Esophagus squamous epithelium (tissue), 5 donors: ENCODE measurements at regions not wholly inside any gene's neighbourhood (a gene's known extent, or its start where the extent isn't known, plus 50 kb on each side); places are given as distances from the start of the nearest gene placed in this dataset.
"Not testable (repeated sequence)": the region's sequence is repeated elsewhere in the genome, so short reads cannot be mapped to it uniquely, and the experiment has no call there.

Source experiments
- DNase-seq: peaks from one replicate; lab custom pipeline; 2025; lab: John Stamatoyannopoulos, UW
- H3K27ac ChIP-seq, 4 donors: fragments of 200-600 bp; sonication (generic); one replicate each; pipeline ENCODE4 v1.5.1; 2016 to 2019; ENCODE audit warnings: mild to moderate bottlenecking in 1 of 4
- H3K27me3 ChIP-seq, 4 donors: fragments of 200-600 bp; sonication (generic); 1 replicate in 3 of 4; 2 replicates in 1 of 4; pipeline versions ENCODE4 v1.5.1 to v1.6.0; 2017 to 2021; ENCODE audit warnings: antibody characterized with exemption in 1 of 4
- H3K36me3 ChIP-seq, 3 donors: fragments of 200-600 bp; sonication (generic); one replicate each; pipeline ENCODE4 v1.5.1; 2016 to 2019
- H3K4me1 ChIP-seq, 3 donors: fragments of 200-600 bp; sonication (generic); one replicate each; pipeline ENCODE4 v1.5.1; 2017 to 2019
- H3K4me3 ChIP-seq, 4 donors: fragments of 200-600 bp; sonication (generic); 1 replicate in 3 of 4; 2 replicates in 1 of 4; pipeline ENCODE4 v1.5.1; 2016 to 2019; ENCODE audit warnings: mild to moderate bottlenecking in 2 of 4, moderate library complexity in 1 of 4
- H3K9me3 ChIP-seq, 3 donors: fragments of 200-600 bp; sonication (generic); one replicate each; pipeline ENCODE4 v1.5.1; 2016 to 2019
- POLR2A ChIP-seq, 4 donors: fragments of 450-650 bp; IDR thresholded peaks; one replicate each; pipeline ENCODE4 v1.6.1; 2017; ENCODE audit warnings: antibody characterized with exemption in 4 of 4, mild to moderate bottlenecking in 4 of 4, moderate library complexity in 3 of 4
- WGBS, 2 donors: methylation state at CpG; one replicate each; pipeline ENCODE4 v1.1.5; 2018; 5-methylcytosine and 5-hydroxymethylcytosine counted together
- intact Hi-C: fragments of 100-400 bp; cut with DNase I; formaldehyde crosslinking; loops from one replicate; pipeline ENCODE4 v1.15.0; 2022
- TF ChIP-seq, protein P1 (sequence below), 6 experiments: fragments of 450-650 bp in 4 of 6; fragments of 200-600 bp in 2 of 6; sonication (generic) in 2 of 6; IDR thresholded peaks; one replicate each; pipeline ENCODE4 v1.5.1; 2016 to 2019; ENCODE audit warnings: antibody characterized with exemption in 6 of 6, mild to moderate bottlenecking in 4 of 6, moderate library complexity in 4 of 6
- donor health status: DM: yes; HTN: yes; CAD: no.

DNA sequence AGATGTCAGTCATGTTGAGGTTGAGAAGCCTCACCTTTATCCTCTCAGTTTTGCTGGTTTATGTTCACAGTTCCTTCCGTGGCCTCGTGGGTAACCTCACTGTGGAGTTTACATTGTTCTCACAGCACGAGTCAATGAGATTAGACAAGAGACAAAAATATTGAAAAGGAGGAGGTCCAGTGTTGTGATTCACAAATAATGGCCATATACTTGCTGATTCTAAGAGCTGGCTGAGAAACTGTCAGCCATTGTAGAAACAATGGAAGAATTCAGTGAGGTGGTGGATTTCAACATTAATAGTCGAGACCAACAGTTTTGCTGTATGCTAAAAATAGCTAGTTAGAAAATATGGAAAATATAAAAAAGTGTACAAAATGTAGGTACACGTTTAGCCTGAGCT lies 176.4 kb upstream of the WSCD1 start:
- no peaks in the 10 kb centered on the region for H3K36me3 ChIP-seq
- H3K9me3 ChIP-seq: no peaks in the 10 kb centered on the region
- H3K4me3 ChIP-seq: no peak overlapping the region
- DNase-seq: no peak
- intact Hi-C loops: no loop called here
- no peak for TF ChIP-seq POLR2A (IDR thresholded peaks at IDR 0.05)
- TF ChIP-seq, protein P1, sequence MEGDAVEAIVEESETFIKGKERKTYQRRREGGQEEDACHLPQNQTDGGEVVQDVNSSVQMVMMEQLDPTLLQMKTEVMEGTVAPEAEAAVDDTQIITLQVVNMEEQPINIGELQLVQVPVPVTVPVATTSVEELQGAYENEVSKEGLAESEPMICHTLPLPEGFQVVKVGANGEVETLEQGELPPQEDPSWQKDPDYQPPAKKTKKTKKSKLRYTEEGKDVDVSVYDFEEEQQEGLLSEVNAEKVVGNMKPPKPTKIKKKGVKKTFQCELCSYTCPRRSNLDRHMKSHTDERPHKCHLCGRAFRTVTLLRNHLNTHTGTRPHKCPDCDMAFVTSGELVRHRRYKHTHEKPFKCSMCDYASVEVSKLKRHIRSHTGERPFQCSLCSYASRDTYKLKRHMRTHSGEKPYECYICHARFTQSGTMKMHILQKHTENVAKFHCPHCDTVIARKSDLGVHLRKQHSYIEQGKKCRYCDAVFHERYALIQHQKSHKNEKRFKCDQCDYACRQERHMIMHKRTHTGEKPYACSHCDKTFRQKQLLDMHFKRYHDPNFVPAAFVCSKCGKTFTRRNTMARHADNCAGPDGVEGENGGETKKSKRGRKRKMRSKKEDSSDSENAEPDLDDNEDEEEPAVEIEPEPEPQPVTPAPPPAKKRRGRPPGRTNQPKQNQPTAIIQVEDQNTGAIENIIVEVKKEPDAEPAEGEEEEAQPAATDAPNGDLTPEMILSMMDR (IDR thresholded peaks at IDR 0.05): no peak
- no peaks in the 10 kb centered on the region for H3K4me1 ChIP-seq
- no peak overlapping the region for H3K27ac ChIP-seq
- peaks cover 0 to 49% (median 0%) of the 10 kb centered on the region in 4 donors for H3K27me3 ChIP-seq
- 38% methylated on average over 3 to 5 of the region's 5 CpGs for WGBS, 2 donors

DNA sequence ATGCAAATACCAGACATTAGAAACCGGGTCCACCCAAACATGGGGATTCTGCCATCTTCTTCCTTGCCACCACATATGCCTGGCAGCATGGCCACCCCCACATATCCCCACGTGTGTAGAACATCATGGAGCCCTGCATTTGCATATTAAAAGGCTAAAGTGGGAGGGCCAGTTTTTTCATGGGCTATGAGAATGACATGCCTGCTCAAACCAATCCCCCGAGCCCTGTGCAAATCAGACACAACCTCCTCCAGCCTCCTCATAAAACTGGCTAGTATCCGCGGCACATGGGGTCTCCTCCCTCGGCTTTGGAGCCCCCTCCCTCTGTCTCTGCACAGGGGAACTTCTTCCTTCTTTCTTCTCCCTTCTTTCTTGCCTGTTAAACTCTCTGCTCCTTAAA lies 174.9 kb upstream of the WSCD1 start:
- H3K36me3 ChIP-seq: no peaks in the 10 kb centered on the region
- DNase-seq: no peak
- intact Hi-C loops: no loop called here
- H3K27me3 ChIP-seq: peaks cover 0 to 49% (median 0%) of the 10 kb centered on the region in 4 donors
- no peaks in the 10 kb centered on the region for H3K9me3 ChIP-seq
- no peak overlapping the region for H3K27ac ChIP-seq
- H3K4me1 ChIP-seq: no peaks in the 10 kb centered on the region
- TF ChIP-seq POLR2A (IDR thresholded peaks at IDR 0.05): no peak
- TF ChIP-seq, protein P1 (IDR thresholded peaks at IDR 0.05): no peak
- 64 to 68% methylated on average over 5 to 6 of the region's 6 CpGs for WGBS, 2 donors
- no peak overlapping the region for H3K4me3 ChIP-seq

DNA sequence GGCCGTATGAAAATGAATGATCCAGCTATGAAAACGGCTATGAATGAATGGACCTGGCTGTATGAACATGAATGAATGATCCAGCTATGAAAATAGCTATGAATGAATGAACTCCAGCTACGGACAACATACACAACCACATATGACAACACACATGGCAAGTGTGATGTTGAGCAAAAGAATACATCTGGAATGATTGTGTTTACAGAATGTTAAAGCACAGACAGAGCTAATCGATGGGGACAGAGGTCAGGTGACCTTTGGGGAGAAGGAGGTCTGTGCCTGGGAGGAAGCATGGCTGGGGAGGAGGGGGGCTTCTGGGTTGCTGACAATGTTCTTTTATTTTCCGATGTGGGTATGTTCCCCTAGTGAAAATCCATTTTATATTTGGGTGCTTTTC lies 174.0 kb upstream of the WSCD1 start:
- DNase-seq: no peak
- 41 to 44% methylated on average over 5 of the region's 5 CpGs for WGBS, 2 donors
- no peaks in the 10 kb centered on the region for H3K4me1 ChIP-seq

DNA sequence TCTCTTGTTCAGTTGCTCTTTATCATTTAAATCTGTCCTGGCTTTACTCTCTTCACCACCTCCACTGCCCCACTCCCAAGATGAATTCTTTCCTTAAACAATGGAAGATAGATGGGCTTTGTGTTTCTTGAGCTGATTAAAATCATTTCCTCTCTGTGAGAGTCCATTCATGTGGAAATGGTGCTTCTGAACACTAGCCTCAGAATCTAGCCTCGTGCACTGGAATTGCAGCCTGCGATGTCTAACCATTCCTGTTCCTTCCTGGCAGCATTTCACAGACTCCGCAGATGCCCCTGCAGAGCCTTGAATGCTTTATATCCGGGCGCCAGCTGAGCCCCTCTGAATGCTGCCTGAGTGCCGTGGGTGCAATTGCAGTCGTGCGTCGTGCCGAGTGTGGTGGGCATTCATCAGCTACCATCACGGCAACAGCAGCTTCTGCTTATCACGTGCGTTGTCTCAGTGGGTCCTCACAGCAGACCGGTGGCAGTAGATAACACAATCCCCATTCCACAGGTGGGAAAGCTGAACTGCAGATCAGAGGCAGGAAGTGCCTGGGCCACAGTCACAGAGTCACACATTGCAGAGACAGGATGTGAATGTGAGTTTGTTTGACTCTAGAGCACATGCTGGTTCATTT lies 172.8 kb upstream of the WSCD1 start:
- WGBS, 2 donors: 18 to 45% methylated on average over 7 to 12 of the region's 14 CpGs
- Histone ChIP-seq H3K4me1 (no peaks in the 10 kb centered on the region), H3K4me3 (no peak overlapping the region), H3K36me3 (no peaks in the 10 kb centered on the region), H3K27me3 (peaks cover 0 to 45% (median 0%) of the 10 kb centered on the region in 4 donors), H3K27ac (no peak overlapping the region), H3K9me3 (no peaks in the 10 kb centered on the region)
- intact Hi-C loops: no loop called here
- no peak for DNase-seq
- TF ChIP-seq, protein P1 (IDR thresholded peaks at IDR 0.05): no peak
- no peak for TF ChIP-seq POLR2A (IDR thresholded peaks at IDR 0.05)

More for the DNA sequence above, 174.0 kb upstream of the WSCD1 start:
- Histone ChIP-seq H3K27me3 (peaks cover 0 to 46% (median 0%) of the 10 kb centered on the region in 4 donors), H3K36me3 (no peaks in the 10 kb centered on the region), H3K27ac (no peak overlapping the region), H3K9me3 (no peaks in the 10 kb centered on the region), H3K4me3 (no peak overlapping the region)
- intact Hi-C loops: no loop called here
- no peak for TF ChIP-seq POLR2A (IDR thresholded peaks at IDR 0.05)
- TF ChIP-seq, protein P1 (IDR thresholded peaks at IDR 0.05): no peak

DNA sequence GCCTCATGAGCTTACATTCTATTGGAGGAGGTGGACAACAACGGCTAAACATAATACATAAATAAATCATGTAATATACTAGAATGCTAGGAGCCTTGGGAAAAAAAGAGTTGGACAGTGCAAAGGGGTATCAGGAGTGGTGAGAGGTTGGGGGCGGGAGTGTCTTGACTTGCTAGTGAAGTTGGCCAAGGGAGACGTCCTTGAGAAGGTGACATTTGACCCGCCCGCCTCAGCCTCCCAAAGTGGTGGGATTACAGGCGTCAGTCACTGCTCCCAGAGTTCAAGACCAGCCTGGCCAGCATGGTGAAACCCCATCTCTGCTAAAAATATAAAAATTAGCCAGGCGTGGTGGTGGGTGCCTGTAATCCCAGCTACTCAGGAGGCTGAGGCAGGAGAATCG lies 172.2 kb upstream of the WSCD1 start:
- intact Hi-C loops, DNase-seq, H3K9me3 ChIP-seq, H3K36me3 ChIP-seq, H3K4me3 ChIP-seq, H3K4me1 ChIP-seq, H3K27ac ChIP-seq: not testable (repeated sequence)
- WGBS, 2 donors: 73 to 78% methylated on average over 8 of the region's 8 CpGs
- H3K27me3 ChIP-seq: peaks cover 0 to 48% (median 0%) of the 10 kb centered on the region in 4 donors
